Lower leg skin (tissue), 4 donors: ENCODE measurements at regions not wholly inside any gene's neighbourhood (a gene's known extent, or its start where the extent isn't known, plus 50 kb on each side); places are given as distances from the start of the nearest gene placed in this dataset.
"Not testable (repeated sequence)": the region's sequence is repeated elsewhere in the genome, so short reads cannot be mapped to it uniquely, and the experiment has no call there.

Experiments used
- DNase-seq, 2 donors: peaks; one replicate each; pipeline ENCODE4 v3.0.0-alpha.2; 2019; ENCODE audit warnings: low spot score in 2 of 2
- H3K4me3 ChIP-seq: fragments of 200-600 bp; sonication (generic); 2 replicates; pipeline ENCODE4 v1.5.1; 2017; ENCODE audit warnings: mild to moderate bottlenecking, low read depth; ENCODE audit not compliant: poor library complexity, severe bottlenecking
- POLR2A ChIP-seq, 2 donors: fragments of 450-650 bp; IDR thresholded peaks; one replicate each; pipeline ENCODE4 v1.6.1; 2016 to 2017; ENCODE audit warnings: antibody characterized with exemption in 2 of 2, mild to moderate bottlenecking in 1 of 2, moderate library complexity in 1 of 2
- WGBS, 2 donors: methylation state at CpG; one replicate each; pipeline ENCODE4 v1.1.5; 2018; 5-methylcytosine and 5-hydroxymethylcytosine counted together
- intact Hi-C: fragments of 100-400 bp; cut with DNase I; formaldehyde crosslinking; loops from one replicate; pipeline ENCODE4 v1.15.0; 2023; ENCODE audit warnings: low total_unique reads
- TF ChIP-seq, protein P1 (sequence below), 3 donors: fragments of 450-650 bp; IDR thresholded peaks; one replicate each; pipeline ENCODE4 v1.5.1; 2016; ENCODE audit warnings: antibody characterized with exemption in 3 of 3, mild to moderate bottlenecking in 3 of 3, moderate library complexity in 2 of 3

DNA sequence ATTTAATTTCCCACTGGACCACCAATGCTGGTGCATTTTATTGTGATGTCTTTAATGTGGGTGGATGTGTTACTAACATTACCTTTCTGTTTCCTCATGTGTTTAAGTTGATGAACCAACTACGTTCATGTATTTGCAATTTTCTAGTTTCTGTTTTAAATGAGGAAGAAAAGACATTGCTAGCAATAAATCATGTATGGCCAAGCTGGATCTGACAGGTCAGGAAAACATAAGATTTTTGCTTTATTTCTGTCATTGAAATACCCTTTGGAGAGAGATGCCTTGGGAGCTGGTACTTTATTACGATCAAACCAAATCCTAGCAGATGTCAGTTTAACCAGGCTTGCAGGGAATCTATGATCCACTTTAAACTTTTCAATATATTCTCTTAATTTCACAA is 553.2 kb downstream of the RFC3 start:
- WGBS, 2 donors = 77 to 79% methylated on average over 2 of the region's 2 CpGs
- no peak for TF ChIP-seq POLR2A (IDR thresholded peaks at IDR 0.05)
- TF ChIP-seq, protein P1, sequence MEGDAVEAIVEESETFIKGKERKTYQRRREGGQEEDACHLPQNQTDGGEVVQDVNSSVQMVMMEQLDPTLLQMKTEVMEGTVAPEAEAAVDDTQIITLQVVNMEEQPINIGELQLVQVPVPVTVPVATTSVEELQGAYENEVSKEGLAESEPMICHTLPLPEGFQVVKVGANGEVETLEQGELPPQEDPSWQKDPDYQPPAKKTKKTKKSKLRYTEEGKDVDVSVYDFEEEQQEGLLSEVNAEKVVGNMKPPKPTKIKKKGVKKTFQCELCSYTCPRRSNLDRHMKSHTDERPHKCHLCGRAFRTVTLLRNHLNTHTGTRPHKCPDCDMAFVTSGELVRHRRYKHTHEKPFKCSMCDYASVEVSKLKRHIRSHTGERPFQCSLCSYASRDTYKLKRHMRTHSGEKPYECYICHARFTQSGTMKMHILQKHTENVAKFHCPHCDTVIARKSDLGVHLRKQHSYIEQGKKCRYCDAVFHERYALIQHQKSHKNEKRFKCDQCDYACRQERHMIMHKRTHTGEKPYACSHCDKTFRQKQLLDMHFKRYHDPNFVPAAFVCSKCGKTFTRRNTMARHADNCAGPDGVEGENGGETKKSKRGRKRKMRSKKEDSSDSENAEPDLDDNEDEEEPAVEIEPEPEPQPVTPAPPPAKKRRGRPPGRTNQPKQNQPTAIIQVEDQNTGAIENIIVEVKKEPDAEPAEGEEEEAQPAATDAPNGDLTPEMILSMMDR (IDR thresholded peaks at IDR 0.05) = no peak
- no peak overlapping the region for H3K4me3 ChIP-seq
- intact Hi-C loops = no loop called here
- DNase-seq = no peak

DNA sequence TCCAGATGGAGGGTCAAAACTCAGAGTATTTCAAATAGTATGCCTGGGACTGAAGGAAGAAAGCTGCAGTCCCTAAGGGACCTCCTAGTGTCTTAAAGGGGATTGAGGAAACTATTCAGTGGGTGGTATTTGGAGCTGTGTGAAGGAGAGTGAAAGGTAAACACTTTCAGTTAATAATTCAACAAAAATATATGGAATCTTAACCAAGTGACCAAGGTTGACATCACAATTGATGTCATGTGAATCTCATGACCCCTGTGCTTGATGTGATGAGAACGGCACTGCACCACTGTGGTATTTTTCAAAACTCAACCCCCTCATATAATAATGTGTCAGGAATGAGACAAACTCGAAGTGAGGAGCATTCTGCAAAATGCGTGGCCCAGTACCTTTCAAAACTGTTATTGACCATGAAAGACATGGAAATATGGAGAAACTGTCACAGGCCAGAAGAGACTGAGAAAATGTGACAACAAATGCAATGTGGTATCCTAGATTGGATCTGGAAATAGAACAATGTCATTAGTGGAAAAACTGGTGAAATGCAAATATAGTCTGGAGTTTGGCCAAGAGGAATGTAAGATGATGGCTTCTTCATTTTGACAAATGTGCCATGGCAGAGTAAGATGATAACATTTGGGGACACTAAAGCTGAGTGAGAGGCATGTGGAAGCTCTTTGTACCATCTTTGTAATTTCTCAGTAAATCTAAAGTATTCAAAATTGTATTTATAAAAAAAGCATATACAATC is 553.9 kb downstream of the RFC3 start:
- no peak for DNase-seq
- 84 to 91% methylated on average over 3 of the region's 3 CpGs for WGBS, 2 donors
- no peak overlapping the region for H3K4me3 ChIP-seq
- intact Hi-C loops = no loop called here
- TF ChIP-seq POLR2A (IDR thresholded peaks at IDR 0.05) = no peak
- TF ChIP-seq, protein P1 (IDR thresholded peaks at IDR 0.05) = no peak

DNA sequence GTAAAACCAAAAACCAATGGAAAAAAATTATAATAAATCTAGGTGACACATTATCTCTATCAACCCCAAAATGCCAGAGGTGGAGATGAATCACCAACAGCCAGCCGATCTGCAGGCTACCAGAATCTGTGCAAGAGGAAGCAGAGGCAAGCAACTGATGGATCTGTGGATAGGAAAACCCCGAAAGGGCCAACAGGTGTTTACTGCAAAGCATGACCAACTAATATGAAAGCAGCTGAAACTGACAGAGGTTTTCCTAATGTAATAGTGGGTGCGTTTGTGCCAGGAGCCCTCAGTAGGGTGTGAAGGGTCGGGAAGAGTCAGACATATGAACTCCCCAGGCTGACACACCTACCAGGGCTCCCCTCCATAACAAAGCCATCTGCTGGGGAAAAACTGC is 554.6 kb downstream of the RFC3 start:
- H3K4me3 ChIP-seq = no peak overlapping the region
- no peak for TF ChIP-seq POLR2A (IDR thresholded peaks at IDR 0.05)
- TF ChIP-seq, protein P1 (IDR thresholded peaks at IDR 0.05) = no peak
- WGBS, 2 donors = 66 to 85% methylated on average over 4 of the region's 4 CpGs
- DNase-seq = no peak
- intact Hi-C loops = no loop called here

DNA sequence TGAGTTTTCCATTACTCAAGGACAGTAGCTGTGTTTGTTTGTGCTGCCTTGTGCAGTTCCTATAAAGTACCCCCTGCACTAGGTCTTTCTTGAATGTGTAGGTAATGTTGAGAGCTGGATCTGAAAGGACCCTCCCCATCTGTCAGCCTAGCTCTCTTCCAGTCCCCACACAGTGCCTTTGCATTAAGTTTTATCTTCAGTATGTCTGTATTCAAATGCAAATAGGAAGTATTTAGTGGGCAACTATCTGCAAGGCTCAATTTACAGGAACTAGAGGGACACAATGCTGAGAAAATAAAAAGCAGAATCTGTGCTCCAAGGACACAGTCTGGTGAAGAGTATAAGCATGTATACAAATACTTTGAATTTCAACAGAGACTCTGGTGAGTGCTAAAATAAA is 558.5 kb downstream of the RFC3 start:
- intact Hi-C loops = no loop called here
- no peak overlapping the region for H3K4me3 ChIP-seq
- DNase-seq = no peak
- TF ChIP-seq, protein P1 (IDR thresholded peaks at IDR 0.05) = no peak
- TF ChIP-seq POLR2A (IDR thresholded peaks at IDR 0.05) = no peak

DNA sequence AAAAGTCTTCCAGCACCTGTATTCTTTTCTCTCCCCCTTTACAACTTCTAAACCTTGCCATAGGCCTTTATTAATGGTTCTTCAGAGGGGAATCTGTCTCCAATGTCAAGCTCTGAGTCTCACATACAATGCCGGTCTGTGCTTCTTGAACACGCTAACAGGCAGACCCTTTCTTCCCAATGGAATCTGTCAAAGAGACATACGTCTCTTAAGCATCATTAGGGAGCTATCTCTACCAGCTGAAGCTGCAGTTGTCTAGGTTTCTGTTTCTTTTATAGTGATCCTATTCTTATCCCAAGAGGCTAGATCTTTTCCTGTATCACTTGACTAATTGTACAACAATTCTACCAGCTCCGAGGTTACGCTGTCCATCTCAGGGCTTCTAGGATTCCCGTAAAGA is 560.8 kb upstream of the NBEA start:
- WGBS, 2 donors = 90 to 91% methylated on average over 6 of the region's 6 CpGs

DNA sequence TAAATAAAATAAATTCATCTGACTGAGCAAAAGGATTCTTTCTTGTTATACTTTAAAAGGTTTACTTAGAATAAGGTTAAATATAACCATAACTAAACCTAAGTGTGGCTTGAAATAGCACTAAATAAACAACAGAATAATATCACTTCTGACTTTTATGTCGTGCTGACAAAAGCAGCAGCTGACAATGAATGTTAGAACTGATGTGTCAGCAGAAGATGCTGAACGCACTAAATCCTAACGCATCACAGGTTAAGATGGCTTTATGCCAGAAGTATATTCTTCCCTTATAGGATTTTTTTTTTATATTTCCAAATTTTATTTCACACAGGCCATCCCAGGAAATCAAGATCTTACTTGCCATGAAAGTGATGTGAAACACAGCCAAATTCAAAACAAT is 558.3 kb upstream of the NBEA start:
- intact Hi-C loops = no loop called here
- 61 to 73% methylated on average over 3 of the region's 3 CpGs for WGBS, 2 donors
- H3K4me3 ChIP-seq = no peak overlapping the region
- no peak for DNase-seq
- TF ChIP-seq POLR2A (IDR thresholded peaks at IDR 0.05) = no peak
- TF ChIP-seq, protein P1 (IDR thresholded peaks at IDR 0.05) = no peak

More for the DNA sequence above, 560.8 kb upstream of the NBEA start:
- no peak for DNase-seq
- TF ChIP-seq POLR2A (IDR thresholded peaks at IDR 0.05) = no peak
- H3K4me3 ChIP-seq = no peak overlapping the region
- intact Hi-C loops = no loop called here

DNA sequence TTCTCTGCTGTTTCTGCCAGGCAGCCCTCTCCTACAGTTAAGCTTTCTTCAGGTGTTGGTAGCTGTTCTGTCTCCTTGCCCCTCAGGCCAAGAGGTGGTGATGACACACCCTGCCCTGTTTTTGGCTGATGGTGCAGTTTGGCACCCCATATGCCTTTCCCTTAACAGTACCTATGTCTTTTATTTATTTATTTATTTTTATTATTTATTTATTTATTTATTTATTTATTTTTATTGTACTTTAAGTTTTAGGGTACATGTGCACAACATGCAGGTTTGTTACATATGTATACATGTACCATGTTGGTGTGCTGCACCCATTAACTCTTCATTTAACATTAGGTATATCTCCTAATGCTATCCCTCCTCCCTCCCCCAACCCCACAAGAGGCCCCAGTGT is 555.8 kb upstream of the NBEA start:
- DNase-seq, H3K4me3 ChIP-seq, intact Hi-C loops: not testable (repeated sequence)
